ENCODE measurements at regions not wholly inside any gene's neighbourhood (a gene's known extent, or its start where the extent isn't known, plus 50 kb on each side); places are given as distances from the start of the nearest gene placed in this dataset.

DNA sequence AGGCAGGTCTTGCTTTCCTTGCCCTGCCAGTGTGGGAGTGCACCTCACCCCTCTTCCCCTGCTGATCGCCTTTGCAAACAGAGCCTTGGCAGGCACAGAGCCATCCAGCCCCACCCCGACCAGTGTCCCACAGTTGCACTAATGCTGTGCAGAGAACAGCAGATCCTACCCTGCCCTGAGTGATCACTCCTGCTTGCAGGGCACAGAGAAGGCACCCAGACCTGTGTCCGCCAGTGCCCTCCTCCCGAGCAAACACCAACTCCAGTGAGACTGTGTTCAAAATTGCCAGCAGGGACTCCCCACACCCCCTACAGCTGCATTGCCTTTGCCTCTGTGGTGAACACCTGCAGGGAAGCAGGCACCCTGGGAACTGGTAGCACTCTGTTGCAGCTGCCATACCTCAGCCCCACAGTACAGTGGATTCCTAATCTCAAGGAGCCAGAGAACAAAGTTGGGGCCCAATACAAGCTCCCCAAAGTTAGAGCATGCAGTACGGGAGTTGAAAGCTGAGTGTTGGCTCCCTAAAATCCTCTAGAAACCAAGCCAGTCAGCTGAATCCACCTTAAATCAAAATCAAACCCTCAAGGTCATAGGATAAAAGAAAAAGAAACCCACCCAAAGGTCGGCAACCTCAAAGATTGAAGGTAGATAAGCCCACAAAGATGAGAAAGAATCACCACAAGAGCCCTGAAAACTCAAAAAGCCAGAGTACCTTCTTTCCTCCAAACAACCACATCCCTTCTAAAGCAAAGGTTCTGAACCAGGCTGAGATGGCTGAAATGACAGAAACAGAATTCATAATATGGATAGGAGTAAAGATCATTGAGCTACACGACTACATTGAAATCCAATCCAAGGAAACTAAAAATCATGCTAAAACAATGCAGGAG, 92.9 kb upstream of the PIK3R1 start:
- TF ChIP-seq POLR2AphosphoS5 (IDR thresholded peaks at IDR 0.05; ENCODE audit: insufficient read depth in 1 of 2, low read depth in 1 of 2) = no peak
- TF ChIP-seq, protein P1, sequence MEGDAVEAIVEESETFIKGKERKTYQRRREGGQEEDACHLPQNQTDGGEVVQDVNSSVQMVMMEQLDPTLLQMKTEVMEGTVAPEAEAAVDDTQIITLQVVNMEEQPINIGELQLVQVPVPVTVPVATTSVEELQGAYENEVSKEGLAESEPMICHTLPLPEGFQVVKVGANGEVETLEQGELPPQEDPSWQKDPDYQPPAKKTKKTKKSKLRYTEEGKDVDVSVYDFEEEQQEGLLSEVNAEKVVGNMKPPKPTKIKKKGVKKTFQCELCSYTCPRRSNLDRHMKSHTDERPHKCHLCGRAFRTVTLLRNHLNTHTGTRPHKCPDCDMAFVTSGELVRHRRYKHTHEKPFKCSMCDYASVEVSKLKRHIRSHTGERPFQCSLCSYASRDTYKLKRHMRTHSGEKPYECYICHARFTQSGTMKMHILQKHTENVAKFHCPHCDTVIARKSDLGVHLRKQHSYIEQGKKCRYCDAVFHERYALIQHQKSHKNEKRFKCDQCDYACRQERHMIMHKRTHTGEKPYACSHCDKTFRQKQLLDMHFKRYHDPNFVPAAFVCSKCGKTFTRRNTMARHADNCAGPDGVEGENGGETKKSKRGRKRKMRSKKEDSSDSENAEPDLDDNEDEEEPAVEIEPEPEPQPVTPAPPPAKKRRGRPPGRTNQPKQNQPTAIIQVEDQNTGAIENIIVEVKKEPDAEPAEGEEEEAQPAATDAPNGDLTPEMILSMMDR (IDR thresholded peaks at IDR 0.05) = no peak

Data from vagina (tissue), 2 donors.